ENCODE measurements at regions not wholly inside any gene's neighbourhood (a gene's known extent, or its start where the extent isn't known, plus 50 kb on each side); places are given as distances from the start of the nearest gene placed in this dataset.

DNA sequence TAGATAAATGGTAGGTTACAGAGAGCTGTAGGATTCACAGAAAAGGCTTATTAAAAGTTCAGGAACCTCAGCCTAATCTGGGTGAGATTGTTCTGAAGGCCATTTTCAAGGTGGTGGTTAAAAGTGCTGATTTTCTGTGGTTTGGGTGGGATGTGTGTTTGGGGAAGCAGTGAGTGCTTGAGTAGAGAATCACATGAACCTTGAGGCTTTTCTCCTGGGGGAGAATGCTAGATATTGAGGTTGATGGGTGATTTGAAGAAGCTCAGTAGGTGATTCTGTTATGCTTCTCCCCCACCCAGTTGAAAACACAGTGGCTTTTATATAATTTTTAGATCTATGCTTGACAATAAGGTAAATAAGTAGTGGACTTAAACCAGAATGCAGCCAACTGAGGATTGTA lies 420.9 kb downstream of the PCNX1 start:
- TF ChIP-seq, protein P1, sequence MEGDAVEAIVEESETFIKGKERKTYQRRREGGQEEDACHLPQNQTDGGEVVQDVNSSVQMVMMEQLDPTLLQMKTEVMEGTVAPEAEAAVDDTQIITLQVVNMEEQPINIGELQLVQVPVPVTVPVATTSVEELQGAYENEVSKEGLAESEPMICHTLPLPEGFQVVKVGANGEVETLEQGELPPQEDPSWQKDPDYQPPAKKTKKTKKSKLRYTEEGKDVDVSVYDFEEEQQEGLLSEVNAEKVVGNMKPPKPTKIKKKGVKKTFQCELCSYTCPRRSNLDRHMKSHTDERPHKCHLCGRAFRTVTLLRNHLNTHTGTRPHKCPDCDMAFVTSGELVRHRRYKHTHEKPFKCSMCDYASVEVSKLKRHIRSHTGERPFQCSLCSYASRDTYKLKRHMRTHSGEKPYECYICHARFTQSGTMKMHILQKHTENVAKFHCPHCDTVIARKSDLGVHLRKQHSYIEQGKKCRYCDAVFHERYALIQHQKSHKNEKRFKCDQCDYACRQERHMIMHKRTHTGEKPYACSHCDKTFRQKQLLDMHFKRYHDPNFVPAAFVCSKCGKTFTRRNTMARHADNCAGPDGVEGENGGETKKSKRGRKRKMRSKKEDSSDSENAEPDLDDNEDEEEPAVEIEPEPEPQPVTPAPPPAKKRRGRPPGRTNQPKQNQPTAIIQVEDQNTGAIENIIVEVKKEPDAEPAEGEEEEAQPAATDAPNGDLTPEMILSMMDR (IDR thresholded peaks at IDR 0.05): no peak
- TF ChIP-seq POLR2AphosphoS5 (IDR thresholded peaks at IDR 0.05) (no peak), EP300 (IDR thresholded peaks at IDR 0.05; ENCODE audit: low read depth) (no peak)

Data from transverse colon (tissue), 4 donors.